Brain microvascular endothelial cell (primary cell): ENCODE measurements at regions not wholly inside any gene's neighbourhood (a gene's known extent, or its start where the extent isn't known, plus 50 kb on each side); places are given as distances from the start of the nearest gene placed in this dataset.

Experiments used
- DNase-seq: peaks from one replicate; pipeline ENCODE4 v3.0.0-alpha.2; 2020
- H3K27ac ChIP-seq: fragments of 250-450 bp; sonication (Bioruptor Pico); 2 replicates; pipeline ENCODE4 v1.5.1; 2020; ENCODE audit warnings: mild to moderate bottlenecking, moderate library complexity
- H3K27me3 ChIP-seq: fragments of 250-450 bp; sonication (Bioruptor Pico); replicated peaks from 2 replicates; pipeline ENCODE4 v1.5.1; 2020; ENCODE audit warnings: mild to moderate bottlenecking
- H3K36me3 ChIP-seq: fragments of 250-450 bp; sonication (Bioruptor Pico); replicated peaks from 2 replicates; pipeline ENCODE4 v1.5.1; 2020; ENCODE audit warnings: mild to moderate bottlenecking
- H3K4me3 ChIP-seq: 2 replicates; pipeline ENCODE4 v1.5.1; 2011; ENCODE audit warnings: low read depth, mild to moderate bottlenecking, control low read depth, low read length, moderate library complexity
- CTCF ChIP-seq: IDR thresholded peaks from 2 replicates; pipeline ENCODE4 v1.5.1; 2011; ENCODE audit warnings: low read depth, mild to moderate bottlenecking, moderate library complexity, low read length, control low read depth, inconsistent platforms; ENCODE audit errors: missing control alignments
- in situ Hi-C: cut with HindIII; loops from 2 replicates; pipeline ENCODE4 v1.10.0; 2017; ENCODE audit warnings: low sequenced_read_pairs, low pct_ligation_motif_present

DNA sequence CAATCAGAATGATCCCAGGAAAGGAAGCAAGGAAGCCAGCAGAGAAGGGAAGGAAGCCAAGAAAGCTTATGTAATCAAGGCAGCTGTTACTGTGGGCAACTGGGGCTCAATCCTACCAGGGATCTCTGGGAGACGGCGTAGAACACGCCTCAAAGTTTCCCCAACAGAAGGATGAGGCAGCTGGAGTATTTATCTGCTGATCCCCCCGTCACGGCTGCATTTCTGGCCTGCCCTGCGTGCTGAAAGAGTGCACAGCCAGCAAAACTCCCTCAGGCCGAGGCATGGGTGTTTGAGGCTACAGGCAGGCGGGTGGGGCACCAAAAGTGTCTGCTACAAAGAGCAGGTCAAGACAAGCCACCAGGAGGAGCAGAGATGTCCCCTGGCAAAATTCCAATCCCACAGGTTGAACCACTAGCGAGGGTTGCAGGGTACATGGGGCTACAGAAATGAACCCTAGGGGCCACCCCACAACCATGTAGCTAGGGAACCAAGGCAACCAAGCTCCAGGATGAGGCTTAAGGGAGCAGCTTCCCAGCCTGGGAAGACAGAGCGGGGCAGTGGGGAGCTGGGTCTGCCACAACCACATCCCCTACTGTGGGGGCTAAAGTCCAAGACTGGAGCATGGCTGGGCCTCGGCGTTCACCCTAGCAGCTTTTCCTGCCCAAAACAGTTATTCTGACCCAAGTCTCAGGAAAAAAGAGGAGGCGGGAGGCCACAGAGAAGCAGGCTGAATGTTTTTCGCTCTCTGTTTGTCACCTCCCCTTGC, 113.4 kb downstream of the BCOR start:
- in situ Hi-C loops = no loop called here
- Histone ChIP-seq H3K27ac (no peak overlapping the region), H3K4me3 (no peak overlapping the region), H3K27me3 (no peaks in the 10 kb centered on the region), H3K36me3 (no peaks in the 10 kb centered on the region)
- no peak for DNase-seq
- TF ChIP-seq CTCF = no peak

- Histone ChIP-seq H3K27me3 (no peaks in the 10 kb centered on the region), H3K4me3 (no peak overlapping the region), H3K36me3 (no peaks in the 10 kb centered on the region), H3K27ac (no peak overlapping the region)
- TF ChIP-seq CTCF = no peak
- no peak for DNase-seq
- in situ Hi-C loops = no loop called here
Measured at GRCh38 chrX:39985071-39985470, 112.7 kb downstream of the BCOR start.

- Histone ChIP-seq H3K36me3 (no peaks in the 10 kb centered on the region), H3K27me3 (no peaks in the 10 kb centered on the region), H3K27ac (no peak overlapping the region), H3K4me3 (no peak overlapping the region)
- no peak for DNase-seq
- in situ Hi-C loops = no loop called here
- TF ChIP-seq CTCF = no peak
Measured at GRCh38 chrX:39985551-39985950, 112.2 kb downstream of the BCOR start.

DNA sequence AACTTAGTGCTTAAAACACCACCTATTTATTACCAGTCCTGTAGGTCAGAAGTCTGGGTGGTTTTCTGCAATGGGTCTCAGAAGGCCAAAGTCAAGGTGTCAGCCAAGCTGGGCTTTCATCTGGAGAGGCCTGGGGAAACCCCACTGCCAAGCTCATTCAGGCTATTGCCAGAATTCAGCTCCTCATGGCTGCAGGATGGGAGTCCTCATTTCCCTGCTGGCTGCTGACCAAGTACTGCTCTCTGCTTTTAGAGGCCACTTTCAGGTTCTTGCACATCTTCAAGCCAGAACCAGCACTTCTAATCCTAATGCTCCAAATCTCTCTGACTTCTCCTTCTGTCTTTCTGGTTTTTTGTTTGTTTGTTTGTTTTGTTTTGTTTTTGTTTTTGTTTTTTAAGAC, 109.3 kb downstream of the BCOR start:
- Histone ChIP-seq H3K27me3 (no peaks in the 10 kb centered on the region), H3K36me3 (no peaks in the 10 kb centered on the region), H3K4me3 (no peak overlapping the region), H3K27ac (no peak overlapping the region)
- in situ Hi-C loops = no loop called here
- TF ChIP-seq CTCF = no peak
- DNase-seq = no peak

GRCh38 chrX:39990388-39990787, 107.4 kb downstream of the BCOR start:
- DNase-seq = no peak
- no peak overlapping the region for H3K4me3 ChIP-seq
- H3K36me3 ChIP-seq = no peaks in the 10 kb centered on the region
- no peak overlapping the region for H3K27ac ChIP-seq
- TF ChIP-seq CTCF = no peak
- in situ Hi-C loops = no loop called here
- H3K27me3 ChIP-seq = no peaks in the 10 kb centered on the region

- DNase-seq = no peak
- Histone ChIP-seq H3K4me3 (no peak overlapping the region), H3K36me3 (no peaks in the 10 kb centered on the region), H3K27me3 (no peaks in the 10 kb centered on the region), H3K27ac (no peak overlapping the region)
- in situ Hi-C loops = no loop called here
- no peak for TF ChIP-seq CTCF
Measured at GRCh38 chrX:39992300-39992699, 105.5 kb downstream of the BCOR start.
